Hepatocyte (in vitro differentiated cells): ENCODE measurements at regions not wholly inside any gene's neighbourhood (a gene's known extent, or its start where the extent isn't known, plus 50 kb on each side); places are given as distances from the start of the nearest gene placed in this dataset.

Experiments
- CTCF ChIP-seq: fragments of 200-600 bp; sonication (generic); IDR thresholded peaks from 2 replicates; pipeline ENCODE4 v1.5.1; 2016; ENCODE audit warnings: antibody characterized with exemption, mild to moderate bottlenecking; ENCODE audit not compliant: poor library complexity
- EZH2 ChIP-seq: fragments of 200-600 bp; sonication (generic); IDR thresholded peaks from 2 replicates; pipeline ENCODE4 v1.6.1; 2016; ENCODE audit warnings: antibody characterized with exemption, mild to moderate bottlenecking, borderline replicate concordance
- EZH2phosphoT487 ChIP-seq: fragments of 200-600 bp; sonication (generic); IDR thresholded peaks from one replicate; pipeline ENCODE4 v1.6.1; 2018; ENCODE audit warnings: antibody characterized with exemption, mild to moderate bottlenecking, low read depth, moderate library complexity; ENCODE audit not compliant: unreplicated experiment, severe bottlenecking

DNA sequence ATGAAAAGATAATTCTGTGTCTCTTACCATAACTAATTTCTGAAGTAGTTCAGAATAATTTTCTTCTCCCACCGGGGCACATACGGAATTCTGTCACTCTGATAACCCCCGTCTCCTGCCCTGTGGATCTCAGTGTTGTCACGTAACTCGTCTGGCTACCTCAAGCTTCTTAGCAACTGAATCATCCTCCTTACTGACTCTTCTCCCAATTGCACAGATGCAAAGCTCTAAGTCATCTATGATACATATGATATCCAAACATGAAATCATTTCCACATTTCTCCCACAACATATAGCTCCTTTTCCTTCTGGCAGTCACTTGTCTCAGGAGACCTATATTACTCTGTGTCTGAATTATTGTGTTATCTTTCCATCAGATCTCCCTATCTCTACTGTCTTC lies 1043.1 kb upstream of the TENM3 start:
- TF ChIP-seq CTCF (no peak), EZH2 (no peak), EZH2phosphoT487 (no peak)
